HCT116 (cell line): ENCODE measurements at regions not wholly inside any gene's neighbourhood (a gene's known extent, or its start where the extent isn't known, plus 50 kb on each side); places are given as distances from the start of the nearest gene placed in this dataset.

Experiments
- ATAC-seq: fragments of 200-7000 bp; cut with Tn5 transposase; 2 replicates; pipeline ENCODE4 v1.9.1; 2020; ENCODE audit warnings: mild to moderate bottlenecking, moderate library complexity
- BruUV-seq: library from RNA; stranded (reverse); fragments of 400-500 nt; replicated peaks from 2 replicates; lab custom pipeline; 2021; lab: Mats Ljungman, UMichigan
- CTCF ChIA-PET: fragments of 300-600 bp; sonication (Branson Sonifier 250); formaldehyde crosslinking; loops from one replicate; lab custom pipeline; 2021; ENCODE audit warnings: antibody characterized with exemption; lab: Charles Lee
- POLR2A ChIA-PET: fragments of 300-600, 350-600 bp; sonication (Branson Sonifier 250); formaldehyde crosslinking; loops from one replicate; lab custom pipeline; 2021; ENCODE audit warnings: antibody characterized with exemption; lab: Charles Lee
- RAD21 ChIA-PET, 2 experiments: fragments of 300-600 bp; sonication (Branson Sonifier 250); formaldehyde crosslinking; loops; one replicate each; lab custom pipeline; 2023; ENCODE audit warnings: low total read pairs in 2 of 2; ENCODE audit not compliant: uncharacterized antibody in 2 of 2, unreplicated experiment in 2 of 2, low non-redundant PET in 1 of 2; lab: Charles Lee
- DNase-seq: peaks from one replicate; pipeline ENCODE4 v3.0.0-alpha.2; 2010; ENCODE audit warnings: low read depth, low spot score
- H2AFZ ChIP-seq: fragments of 200-600 bp; shearing (Covaris generic), sonication (generic); 2 replicates; pipeline ENCODE4 v1.6.1; 2017; ENCODE audit warnings: low read depth, mixed run types, mixed read lengths, antibody characterized with exemption, low read length; ENCODE audit not compliant: poor library complexity, severe bottlenecking
- H3K27ac ChIP-seq: 2 replicates; pipeline ENCODE4 v1.5.1; 2012; ENCODE audit warnings: low read depth, low read length
- H3K27me3 ChIP-seq: fragments of 200-600 bp; sonication (generic); 2 replicates; pipeline ENCODE4 v1.6.1; 2016; ENCODE audit warnings: mixed run types, low read length, mixed read lengths; ENCODE audit not compliant: insufficient read depth
- H3K36me3 ChIP-seq, 2 experiments: fragments of 200-500 bp in 1 of 2; fragments of 200-600 bp in 1 of 2; sonication (Bioruptor generic) in 1 of 2; sonication (generic) in 1 of 2; 2 replicates each; pipeline versions ENCODE4 v1.5.1 to v1.6.1; 2014 to 2016; ENCODE audit warnings: low read length in 2 of 2, inconsistent platforms in 1 of 2, mixed read lengths in 1 of 2, mixed run types in 1 of 2; ENCODE audit not compliant: insufficient read depth in 2 of 2, control insufficient read depth in 1 of 2
- H3K4me1 ChIP-seq, 2 experiments: fragments of 200-600 bp in 1 of 2; sonication (generic) in 1 of 2; 2 replicates each; pipeline versions ENCODE4 v1.5.1 to v1.6.1; 2012 to 2017; ENCODE audit warnings: low read length in 2 of 2, inconsistent platforms in 1 of 2, mild to moderate bottlenecking in 1 of 2, mixed read lengths in 1 of 2, mixed run types in 1 of 2, moderate library complexity in 1 of 2; ENCODE audit not compliant: insufficient read depth in 2 of 2, control insufficient read depth in 1 of 2
- H3K4me2 ChIP-seq: fragments of 200-600 bp; sonication (generic); 2 replicates; pipeline ENCODE4 v1.6.1; 2017; ENCODE audit warnings: mixed run types, low read length, mixed read lengths
- H3K4me3 ChIP-seq, 2 experiments: fragments of 200-600 bp in 1 of 2; sonication (generic) in 1 of 2; replicated peaks in 1 of 2; 2 replicates each; pipeline ENCODE4 v1.5.1; 2011 to 2016; ENCODE audit warnings: low read length in 2 of 2, control low read depth in 1 of 2, low read depth in 1 of 2, mild to moderate bottlenecking in 1 of 2, mixed read lengths in 1 of 2, mixed run types in 1 of 2
- H3K79me2 ChIP-seq: fragments of 200-600 bp; sonication (generic); 2 replicates; pipeline ENCODE4 v1.6.1; 2017; ENCODE audit warnings: mild to moderate bottlenecking, mixed run types, low read length, moderate library complexity, mixed read lengths; ENCODE audit not compliant: insufficient read depth
- H3K9ac ChIP-seq: fragments of 200-600 bp; sonication (generic); 2 replicates; pipeline ENCODE4 v1.6.1; 2016; ENCODE audit warnings: low read length, mixed read lengths
- H3K9me2 ChIP-seq: fragments of 200-600 bp; sonication (generic), shearing (Covaris generic); 2 replicates; pipeline ENCODE4 v1.6.1; 2017; ENCODE audit warnings: mixed run types, mild to moderate bottlenecking, moderate library complexity; ENCODE audit not compliant: insufficient read depth
- H3K9me3 ChIP-seq, 2 experiments: fragments of 200-500 bp in 1 of 2; fragments of 200-600 bp in 1 of 2; sonication (Bioruptor generic) in 1 of 2; sonication (generic) in 1 of 2; 2 replicates each; pipeline ENCODE4 v1.6.1; 2014 to 2017; ENCODE audit warnings: low read length in 2 of 2, mixed read lengths in 2 of 2, inconsistent platforms in 1 of 2, low read depth in 1 of 2, mild to moderate bottlenecking in 1 of 2, mixed run types in 1 of 2, moderate library complexity in 1 of 2; ENCODE audit not compliant: control insufficient read depth in 1 of 2, insufficient read depth in 1 of 2
- H4K20me1 ChIP-seq: fragments of 200-600 bp; sonication (generic), shearing (Covaris generic); 2 replicates; pipeline ENCODE4 v1.6.1; 2017; ENCODE audit warnings: mixed run types, mild to moderate bottlenecking, moderate library complexity; ENCODE audit not compliant: insufficient read depth
- ATF3 ChIP-seq: IDR thresholded peaks from 2 replicates; pipeline ENCODE4 v1.6.1; 2012
- CBX3 ChIP-seq: IDR thresholded peaks from 2 replicates; pipeline ENCODE4 v1.6.1; 2012; ENCODE audit warnings: low read depth
- CTCF ChIP-seq, 3 experiments: fragments of 200-600 bp in 1 of 3; sonication (generic) in 1 of 3; IDR thresholded peaks in 2 of 3; conservative IDR thresholded peaks in 1 of 3; 2 replicates each; pipeline ENCODE4 v1.5.1; 2012 to 2017; ENCODE audit warnings: low read depth in 2 of 3, low read length in 2 of 3, antibody characterized with exemption in 1 of 3, borderline replicate concordance in 1 of 3, control low read depth in 1 of 3, mild to moderate bottlenecking in 1 of 3, mixed read lengths in 1 of 3, mixed run types in 1 of 3, moderate library complexity in 1 of 3; ENCODE audit not compliant: insufficient read depth in 1 of 3
- POLR2A ChIP-seq: IDR thresholded peaks from 2 replicates; pipeline ENCODE4 v1.7.0; 2011; ENCODE audit warnings: borderline replicate concordance; ENCODE audit not compliant: insufficient read depth, insufficient read length; ENCODE audit errors: extremely low read depth
- POLR2AphosphoS5 ChIP-seq: IDR thresholded peaks from 2 replicates; pipeline ENCODE4 v1.6.1; 2011; ENCODE audit warnings: mild to moderate bottlenecking, low read depth, low read length, moderate library complexity
- REST ChIP-seq: IDR thresholded peaks from 2 replicates; pipeline ENCODE4 v1.6.1; 2012; ENCODE audit warnings: low read depth
- SP1 ChIP-seq: IDR thresholded peaks from 2 replicates; pipeline ENCODE4 v1.6.1; 2012; ENCODE audit warnings: low read depth
- SRF ChIP-seq: IDR thresholded peaks from 2 replicates; pipeline ENCODE4 v1.6.1; 2012; ENCODE audit warnings: low read depth
- TCF7L2 ChIP-seq: IDR thresholded peaks from 2 replicates; pipeline ENCODE4 v1.7.0; 2011; ENCODE audit warnings: borderline replicate concordance, inconsistent platforms; ENCODE audit not compliant: insufficient read depth, insufficient read length; ENCODE audit errors: extremely low read depth
- YY1 ChIP-seq: IDR thresholded peaks from 2 replicates; pipeline ENCODE4 v1.6.1; 2011; ENCODE audit warnings: low read length, low read depth, moderate library complexity, mild to moderate bottlenecking; ENCODE audit not compliant: insufficient replicate concordance; ENCODE audit errors: extremely low read depth
- intact Hi-C: fragments of 100-400 bp; cut with micrococcal nuclease; formaldehyde crosslinking; loops from 2 replicates; pipeline ENCODE4 v1.10.0; 2022

GRCh38 chr14:82488473-82488872 is 954.8 kb upstream of the SEL1L start:
- Histone ChIP-seq H3K27me3 (no peaks in the 10 kb centered on the region), H3K4me2 (no peak overlapping the region)
- intact Hi-C loops = no loop called here
- TF ChIP-seq CTCF (IDR thresholded peaks at IDR 0.05 in 2 of 3, conservative IDR thresholded peaks at IDR 0.05 in 1 of 3; ENCODE audit: borderline replicate concordance in 1 of 3, insufficient read depth in 1 of 3, low read depth in 2 of 3, low read length in 2 of 3) (no peak), SP1 (no peak), POLR2AphosphoS5 (no peak), CBX3 (no peak), SRF (no peak), POLR2A (no peak), YY1 (no peak), ATF3 (no peak), TCF7L2 (no peak), REST (no peak)
- TF ChIP-seq, all 23 proteins: peak for 0
- DNase-seq (no peak), ATAC-seq (no peak)
- no peaks in the 10 kb centered on the region for H3K4me1 ChIP-seq
- H3K9me3 ChIP-seq = peaks cover 23% of the 10 kb centered on the region in 2 experiments; a peak in 2 of 4 replicates
- no peak overlapping the region for H3K9ac ChIP-seq
- no peaks in the 10 kb centered on the region for H3K36me3 ChIP-seq
- no peak overlapping the region for H3K4me3 ChIP-seq
- no peaks in the 10 kb centered on the region; the same call in 1 of the 2 replicates for H4K20me1 ChIP-seq
- no peak overlapping the region for H3K27ac ChIP-seq
- RAD21 ChIA-PET = no interaction called here
- CTCF ChIA-PET = no interaction called here
- no peaks in the 10 kb centered on the region for H3K79me2 ChIP-seq
- no TSS peak for BruUV-seq
- no peaks in the 10 kb centered on the region for H3K9me2 ChIP-seq
- no peak overlapping the region for H2AFZ ChIP-seq
- POLR2A ChIA-PET = no interaction called here
